ENCODE measurements at regions not wholly inside any gene's neighbourhood (a gene's known extent, or its start where the extent isn't known, plus 50 kb on each side); places are given as distances from the start of the nearest gene placed in this dataset.

GRCh38 chr13:29906432-29907011 lies 56.1 kb upstream of the UBL3 start:
- POLR2A ChIA-PET: no interaction called here
- Histone ChIP-seq H3K9ac (replicated peaks; ENCODE audit: extremely low read depth, insufficient read depth, low read length) (no peak overlapping the region), H3K27ac (ENCODE audit: insufficient read depth, low read depth, low read length) (no peak overlapping the region), H3K79me2 (ENCODE audit: control insufficient read depth, insufficient read depth, low read length) (no peaks in the 10 kb centered on the region), H3K27me3 (ENCODE audit: control insufficient read depth in 2 of 2, insufficient read depth in 2 of 2, low read length in 2 of 2) (peaks cover 3 to 4% of the 10 kb centered on the region in 2 experiments), H3K4me2 (ENCODE audit: insufficient read depth, low read length) (no peak overlapping the region), H3K4me1 (ENCODE audit: control insufficient read depth, extremely low read depth, insufficient read depth, low read length) (peaks cover 2% of the 10 kb centered on the region), H3K9me1 (replicated peaks; ENCODE audit: control insufficient read depth, extremely low read depth, insufficient read depth, low read length) (no peaks in the 10 kb centered on the region), H3K36me3 (ENCODE audit: control insufficient read depth in 2 of 2, extremely low read depth in 1 of 2, insufficient read depth in 2 of 2, low read length in 2 of 2) (no peaks in the 10 kb centered on the region), H3K9me3 (replicated peaks; ENCODE audit: control insufficient read depth, insufficient read depth, low read length) (no peaks in the 10 kb centered on the region), H2AFZ (ENCODE audit: low read depth, low read length) (no peak overlapping the region), H3K4me3 (replicated peaks in 1 of 3; ENCODE audit: insufficient read depth in 1 of 3, low read depth in 1 of 3, low read length in 3 of 3) (no peak overlapping the region), H4K20me1 (replicated peaks; ENCODE audit: control insufficient read depth, extremely low read depth, insufficient read depth, low read length) (no peaks in the 10 kb centered on the region)
- intact Hi-C loops (cut with micrococcal nuclease): no loop called here
- FAIRE-seq: no peak
- BruUV-seq (replicated peaks): no TSS peak
- no peak for DNase-seq (ENCODE audit: low read depth, low spot score)
- dilution Hi-C loops (cut with MboI; ENCODE audit: extremely low pct_ligation_motif_present, low sequenced_read_pairs): no loop called here
- CTCF ChIA-PET: interaction anchor here (1.5 to 2.3 kb wide), 2 partner anchors 17 to 18 kb away, joined by 8 to 17 read pairs; no protein-coding TSS in a partner anchor
- TF ChIP-seq, protein P1, sequence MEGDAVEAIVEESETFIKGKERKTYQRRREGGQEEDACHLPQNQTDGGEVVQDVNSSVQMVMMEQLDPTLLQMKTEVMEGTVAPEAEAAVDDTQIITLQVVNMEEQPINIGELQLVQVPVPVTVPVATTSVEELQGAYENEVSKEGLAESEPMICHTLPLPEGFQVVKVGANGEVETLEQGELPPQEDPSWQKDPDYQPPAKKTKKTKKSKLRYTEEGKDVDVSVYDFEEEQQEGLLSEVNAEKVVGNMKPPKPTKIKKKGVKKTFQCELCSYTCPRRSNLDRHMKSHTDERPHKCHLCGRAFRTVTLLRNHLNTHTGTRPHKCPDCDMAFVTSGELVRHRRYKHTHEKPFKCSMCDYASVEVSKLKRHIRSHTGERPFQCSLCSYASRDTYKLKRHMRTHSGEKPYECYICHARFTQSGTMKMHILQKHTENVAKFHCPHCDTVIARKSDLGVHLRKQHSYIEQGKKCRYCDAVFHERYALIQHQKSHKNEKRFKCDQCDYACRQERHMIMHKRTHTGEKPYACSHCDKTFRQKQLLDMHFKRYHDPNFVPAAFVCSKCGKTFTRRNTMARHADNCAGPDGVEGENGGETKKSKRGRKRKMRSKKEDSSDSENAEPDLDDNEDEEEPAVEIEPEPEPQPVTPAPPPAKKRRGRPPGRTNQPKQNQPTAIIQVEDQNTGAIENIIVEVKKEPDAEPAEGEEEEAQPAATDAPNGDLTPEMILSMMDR (IDR thresholded peaks at IDR 0.05; ENCODE audit: extremely low read depth in 1 of 2, insufficient read depth in 1 of 2, low read depth in 1 of 2, low read length in 2 of 2): no peak
- TF ChIP-seq JUN (IDR thresholded peaks at IDR 0.05; ENCODE audit: borderline replicate concordance, insufficient read depth, insufficient read length, low read depth): no peak
- no peak for TF ChIP-seq GATA2 (IDR thresholded peaks at IDR 0.05; ENCODE audit: insufficient read depth, insufficient read length, low read depth, low read length)
- no peak for TF ChIP-seq EZH2 (IDR thresholded peaks at IDR 0.05; ENCODE audit: borderline replicate concordance, low read depth, low read length, severe bottlenecking)
- no peak for TF ChIP-seq MAX (IDR thresholded peaks at IDR 0.05; ENCODE audit: insufficient read depth, insufficient read length)
- TF ChIP-seq POLR2AphosphoS5 (IDR thresholded peaks at IDR 0.05; ENCODE audit: insufficient read depth, low read depth, low read length): no peak
- no peak for TF ChIP-seq FOS (IDR thresholded peaks at IDR 0.05; ENCODE audit: borderline replicate concordance, insufficient read depth, low read length)
- no peak for TF ChIP-seq POLR2A (IDR thresholded peaks at IDR 0.05; ENCODE audit: low read depth, low read length)
- no peak for TF ChIP-seq MYC (IDR thresholded peaks at IDR 0.05; ENCODE audit: low read depth, low read length)
